GM18505 (cell line): ENCODE measurements at regions not wholly inside any gene's neighbourhood (a gene's known extent, or its start where the extent isn't known, plus 50 kb on each side); places are given as distances from the start of the nearest gene placed in this dataset.

Source experiments
- ATAC-seq: cut with Tn5 transposase; IDR thresholded peaks from one replicate; pipeline ENCODE4 v1.9.1; 2021; ENCODE audit not compliant: unreplicated experiment
- POLR2A ChIP-seq: IDR thresholded peaks from 4 replicates; pipeline ENCODE4 v1.6.1; 2011; ENCODE audit warnings: borderline replicate concordance; ENCODE audit not compliant: insufficient read depth, insufficient read length; ENCODE audit errors: extremely low read depth

- TF ChIP-seq POLR2A = no peak
Measured at GRCh38 chr4:137198791-137199190, 333.5 kb downstream of the PCDH18 start.

GRCh38 chr4:137194670-137195069 lies 337.6 kb downstream of the PCDH18 start:
- no peak for ATAC-seq
- no peak for TF ChIP-seq POLR2A

More at GRCh38 chr4:137198791-137199190, 333.5 kb downstream of the PCDH18 start:
- no peak for ATAC-seq

- no peak for ATAC-seq
- TF ChIP-seq POLR2A = no peak
Measured at GRCh38 chr4:137193564-137193963, 338.7 kb downstream of the PCDH18 start.

- TF ChIP-seq POLR2A = no peak
- ATAC-seq = no peak
Measured at GRCh38 chr4:137181293-137181899, 350.9 kb downstream of the PCDH18 start.

GRCh38 chr4:137180349-137180748 lies 351.9 kb downstream of the PCDH18 start:
- TF ChIP-seq POLR2A = no peak
- no peak for ATAC-seq

- no peak for ATAC-seq
- no peak for TF ChIP-seq POLR2A
Measured at GRCh38 chr4:137156807-137157206, 375.5 kb downstream of the PCDH18 start.

GRCh38 chr4:137156054-137156453 lies 376.2 kb downstream of the PCDH18 start:
- ATAC-seq = no peak

GRCh38 chr4:137131201-137131600 lies 401.1 kb downstream of the PCDH18 start:
- ATAC-seq = no peak
- TF ChIP-seq POLR2A = no peak

More at GRCh38 chr4:137156054-137156453, 376.2 kb downstream of the PCDH18 start:
- no peak for TF ChIP-seq POLR2A

- no peak for ATAC-seq
- TF ChIP-seq POLR2A = no peak
Measured at GRCh38 chr4:137129845-137130244, 402.4 kb downstream of the PCDH18 start.

GRCh38 chr4:137129441-137129840 lies 402.9 kb downstream of the PCDH18 start:
- ATAC-seq = no peak
- no peak for TF ChIP-seq POLR2A

- no peak for ATAC-seq
- no peak for TF ChIP-seq POLR2A
Measured at GRCh38 chr4:137125011-137125410, 407.3 kb downstream of the PCDH18 start.

- TF ChIP-seq POLR2A = no peak
- peak; percentile 93 for ATAC-seq
Measured at GRCh38 chr4:137124278-137124932, 407.9 kb downstream of the PCDH18 start.

- no peak for TF ChIP-seq POLR2A
- ATAC-seq = no peak
Measured at GRCh38 chr4:137122876-137123275, 409.4 kb downstream of the PCDH18 start.

- no peak for TF ChIP-seq POLR2A
- ATAC-seq = no peak
Measured at GRCh38 chr4:137116144-137116543, 416.1 kb downstream of the PCDH18 start.
